ENCODE measurements at regions not wholly inside any gene's neighbourhood (a gene's known extent, or its start where the extent isn't known, plus 50 kb on each side); places are given as distances from the start of the nearest gene placed in this dataset.

DNA sequence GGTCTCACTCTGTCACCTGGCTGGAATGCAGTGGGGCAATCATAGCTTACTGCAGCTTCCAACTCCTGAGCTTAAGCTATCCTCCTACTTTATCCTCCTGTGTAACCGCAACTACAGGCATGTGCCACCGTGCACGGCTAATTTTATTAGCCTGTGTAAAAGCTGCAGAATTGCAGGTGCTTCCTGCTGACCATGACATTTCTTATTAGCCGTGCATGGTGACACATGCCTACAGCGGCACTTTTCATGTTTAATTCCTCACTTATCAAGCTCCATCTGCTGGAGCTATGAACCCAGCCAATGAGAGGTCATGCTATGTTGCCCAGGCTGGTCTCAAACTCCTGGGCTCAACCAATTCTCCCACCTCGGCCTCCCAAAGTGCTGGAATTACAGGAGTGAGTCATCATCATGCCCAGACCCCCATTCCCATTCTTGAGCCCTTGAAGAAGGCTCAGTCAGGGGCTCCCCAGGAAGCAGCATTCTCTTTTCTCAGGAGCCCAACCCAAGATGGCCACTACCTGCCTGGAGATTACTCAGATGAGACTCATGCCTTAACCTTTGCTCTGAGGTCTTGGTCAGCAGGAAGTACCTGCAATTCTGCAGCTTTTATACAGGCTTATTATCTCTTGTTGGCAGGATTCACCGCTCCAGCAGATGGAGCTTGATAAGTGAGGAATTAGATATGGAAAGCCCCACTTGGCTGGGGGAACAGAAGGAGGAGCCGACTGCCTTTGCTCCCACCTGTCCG, 503.2 kb downstream of the MED13L start:
- no peak for TF ChIP-seq MEF2D (tag; conservative IDR thresholded peaks at IDR 0.05; ENCODE audit: low read depth)
- no peak for TF ChIP-seq CBX2 (IDR thresholded peaks at IDR 0.05; ENCODE audit: insufficient read depth, low read length, poor library complexity, severe bottlenecking)
- TF ChIP-seq RCOR1 (IDR thresholded peaks at IDR 0.05; ENCODE audit: borderline replicate concordance in 1 of 2, low read depth in 2 of 2, low read length in 2 of 2), result no peak
- TF ChIP-seq TEAD4 (IDR thresholded peaks at IDR 0.05; ENCODE audit: low read length), result no peak
- TF ChIP-seq TEAD4 (CRISPR knock-in tag; IDR thresholded peaks at IDR 0.05; ENCODE audit: borderline replicate concordance), result no peak
- no peak for TF ChIP-seq KDM1A (IDR thresholded peaks at IDR 0.05)
- no peak for TF ChIP-seq ZNF324 (CRISPR knock-in tag; IDR thresholded peaks at IDR 0.05)
- no peak for TF ChIP-seq ZNF518B (CRISPR knock-in tag; IDR thresholded peaks at IDR 0.05)
- no peak for TF ChIP-seq EHMT2 (IDR thresholded peaks at IDR 0.05)
- no peak for TF ChIP-seq HDAC6 (IDR thresholded peaks at IDR 0.05; ENCODE audit: low read depth, low read length)
- TF ChIP-seq NRF1 (conservative IDR thresholded peaks at IDR 0.05 in 1 of 2, IDR thresholded peaks at IDR 0.05 in 1 of 2), result no peak
- TF ChIP-seq, protein P1, sequence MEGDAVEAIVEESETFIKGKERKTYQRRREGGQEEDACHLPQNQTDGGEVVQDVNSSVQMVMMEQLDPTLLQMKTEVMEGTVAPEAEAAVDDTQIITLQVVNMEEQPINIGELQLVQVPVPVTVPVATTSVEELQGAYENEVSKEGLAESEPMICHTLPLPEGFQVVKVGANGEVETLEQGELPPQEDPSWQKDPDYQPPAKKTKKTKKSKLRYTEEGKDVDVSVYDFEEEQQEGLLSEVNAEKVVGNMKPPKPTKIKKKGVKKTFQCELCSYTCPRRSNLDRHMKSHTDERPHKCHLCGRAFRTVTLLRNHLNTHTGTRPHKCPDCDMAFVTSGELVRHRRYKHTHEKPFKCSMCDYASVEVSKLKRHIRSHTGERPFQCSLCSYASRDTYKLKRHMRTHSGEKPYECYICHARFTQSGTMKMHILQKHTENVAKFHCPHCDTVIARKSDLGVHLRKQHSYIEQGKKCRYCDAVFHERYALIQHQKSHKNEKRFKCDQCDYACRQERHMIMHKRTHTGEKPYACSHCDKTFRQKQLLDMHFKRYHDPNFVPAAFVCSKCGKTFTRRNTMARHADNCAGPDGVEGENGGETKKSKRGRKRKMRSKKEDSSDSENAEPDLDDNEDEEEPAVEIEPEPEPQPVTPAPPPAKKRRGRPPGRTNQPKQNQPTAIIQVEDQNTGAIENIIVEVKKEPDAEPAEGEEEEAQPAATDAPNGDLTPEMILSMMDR (IDR thresholded peaks at IDR 0.05 in 2 of 3, conservative IDR thresholded peaks at IDR 0.05 in 1 of 3; ENCODE audit: insufficient read depth in 2 of 3, low read depth in 1 of 3, low read length in 3 of 3), result no peak
- TF ChIP-seq POLR2A (conservative IDR thresholded peaks at IDR 0.05), result no peak
- no peak for TF ChIP-seq CBX8 (IDR thresholded peaks at IDR 0.05; ENCODE audit: borderline replicate concordance, extremely low read depth, low read depth, low read length, poor library complexity, severe bottlenecking)
- TF ChIP-seq XRCC3 (IDR thresholded peaks at IDR 0.05), result no peak

All from K562 (cell line).